ENCODE measurements at regions not wholly inside any gene's neighbourhood (a gene's known extent, or its start where the extent isn't known, plus 50 kb on each side); places are given as distances from the start of the nearest gene placed in this dataset.

- Histone ChIP-seq H3K27me3 (no peaks in the 10 kb centered on the region), H3K4me3 (no peak overlapping the region), H3K9me3 (no peaks in the 10 kb centered on the region), H3K36me3 (no peaks in the 10 kb centered on the region), H3K4me1 (no peaks in the 10 kb centered on the region), H3K27ac (no peak overlapping the region)
- intact Hi-C loops (cut with DNase I) = no loop called here
- WGBS, 2 donors = 63 to 70% methylated on average over 1 of the region's 1 CpG
- TF ChIP-seq POLR2AphosphoS5 (IDR thresholded peaks at IDR 0.05) (no peak), EP300 (IDR thresholded peaks at IDR 0.05) (no peak), POLR2A (IDR thresholded peaks at IDR 0.05) (no peak), CTCF (IDR thresholded peaks at IDR 0.05) (no peak)
- DNase-seq = no peak
Observed at GRCh38 chr18:41621177-41621576, 333.9 kb upstream of the PIK3C3 start.

- Histone ChIP-seq H3K36me3 (no peaks in the 10 kb centered on the region), H3K4me1 (no peaks in the 10 kb centered on the region), H3K4me3 (no peak overlapping the region), H3K9me3 (no peaks in the 10 kb centered on the region), H3K27me3 (no peaks in the 10 kb centered on the region), H3K27ac (no peak overlapping the region)
- no peak for TF ChIP-seq POLR2A (IDR thresholded peaks at IDR 0.05)
- TF ChIP-seq POLR2AphosphoS5 (IDR thresholded peaks at IDR 0.05) = no peak
- TF ChIP-seq CTCF (IDR thresholded peaks at IDR 0.05) = no peak
- no peak for TF ChIP-seq EP300 (IDR thresholded peaks at IDR 0.05)
- intact Hi-C loops (cut with DNase I) = no loop called here
- no peak for DNase-seq
- 64 to 70% methylated on average over 1 of the region's 1 CpG for WGBS, 2 donors
Observed at GRCh38 chr18:41618147-41618546, 336.9 kb upstream of the PIK3C3 start.

- 74 to 75% methylated on average over 2 of the region's 2 CpGs for WGBS, 2 donors
- H3K9me3 ChIP-seq = no peaks in the 10 kb centered on the region
- no peak overlapping the region for H3K27ac ChIP-seq
- no peaks in the 10 kb centered on the region for H3K4me1 ChIP-seq
- TF ChIP-seq CTCF (IDR thresholded peaks at IDR 0.05) = no peak
- no peak for TF ChIP-seq POLR2A (IDR thresholded peaks at IDR 0.05)
- TF ChIP-seq EP300 (IDR thresholded peaks at IDR 0.05) = no peak
- TF ChIP-seq POLR2AphosphoS5 (IDR thresholded peaks at IDR 0.05) = no peak
- no peaks in the 10 kb centered on the region for H3K36me3 ChIP-seq
- H3K4me3 ChIP-seq = no peak overlapping the region
- intact Hi-C loops (cut with DNase I) = no loop called here
- no peaks in the 10 kb centered on the region for H3K27me3 ChIP-seq
- DNase-seq = no peak
Observed at GRCh38 chr18:41617647-41618046, 337.4 kb upstream of the PIK3C3 start.

- no peaks in the 10 kb centered on the region for H3K36me3 ChIP-seq
- H3K9me3 ChIP-seq = no peaks in the 10 kb centered on the region
- no peak overlapping the region for H3K4me3 ChIP-seq
- WGBS, 2 donors = 69 to 85% methylated on average over 6 of the region's 6 CpGs
- H3K27me3 ChIP-seq = no peaks in the 10 kb centered on the region
- H3K27ac ChIP-seq = no peak overlapping the region
- no peaks in the 10 kb centered on the region for H3K4me1 ChIP-seq
- DNase-seq = no peak
- TF ChIP-seq POLR2A (IDR thresholded peaks at IDR 0.05) (no peak), POLR2AphosphoS5 (IDR thresholded peaks at IDR 0.05) (no peak), EP300 (IDR thresholded peaks at IDR 0.05) (no peak), CTCF (IDR thresholded peaks at IDR 0.05) (no peak)
- intact Hi-C loops (cut with DNase I) = no loop called here
Observed at GRCh38 chr18:41613003-41613609, 341.9 kb upstream of the PIK3C3 start.

- Histone ChIP-seq H3K9me3 (no peaks in the 10 kb centered on the region), H3K4me3 (no peak overlapping the region), H3K27me3 (no peaks in the 10 kb centered on the region), H3K27ac (no peak overlapping the region), H3K4me1 (no peaks in the 10 kb centered on the region), H3K36me3 (no peaks in the 10 kb centered on the region)
- intact Hi-C loops (cut with DNase I) = no loop called here
- 64 to 67% methylated on average over 5 of the region's 5 CpGs for WGBS, 2 donors
- no peak for TF ChIP-seq POLR2AphosphoS5 (IDR thresholded peaks at IDR 0.05)
- no peak for TF ChIP-seq POLR2A (IDR thresholded peaks at IDR 0.05)
- TF ChIP-seq EP300 (IDR thresholded peaks at IDR 0.05) = no peak
- no peak for TF ChIP-seq CTCF (IDR thresholded peaks at IDR 0.05)
- DNase-seq = no peak
Observed at GRCh38 chr18:41604964-41605363, 350.1 kb upstream of the PIK3C3 start.

Measured in sigmoid colon (tissue), 6 donors.